ENCODE measurements at regions not wholly inside any gene's neighbourhood (a gene's known extent, or its start where the extent isn't known, plus 50 kb on each side); places are given as distances from the start of the nearest gene placed in this dataset.

DNA sequence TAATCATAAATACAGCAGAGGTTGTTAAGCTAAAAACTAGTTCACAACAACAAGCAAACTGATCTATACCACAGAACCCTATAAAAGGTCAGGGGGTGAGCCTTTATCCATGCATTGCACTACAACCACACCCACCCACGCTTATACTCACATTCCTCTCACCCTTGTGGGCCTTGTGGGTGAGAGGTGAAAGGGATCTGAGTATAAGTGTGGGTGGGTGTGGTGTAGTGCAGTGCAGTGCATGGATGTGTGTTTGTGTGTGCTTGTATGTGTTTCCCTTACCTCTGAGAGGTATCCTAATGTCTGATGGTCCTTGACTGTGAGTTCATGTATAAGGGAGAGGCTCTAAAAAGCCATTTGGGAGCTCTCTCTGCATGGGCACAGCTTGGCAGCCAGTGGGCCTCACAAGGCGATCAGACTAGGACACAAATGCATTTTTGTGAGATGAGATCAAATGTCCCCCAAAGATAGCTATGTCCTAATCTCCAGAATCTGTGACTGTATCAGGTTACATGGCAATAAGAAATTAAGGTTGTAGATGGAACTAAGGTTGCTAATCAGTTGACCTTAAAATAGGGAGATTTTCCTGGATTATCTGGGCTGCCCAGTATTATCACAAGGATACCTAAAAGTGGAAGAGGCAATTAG, 95.5 kb upstream of the DPT start:
- peak; percentile 48; the same call in 1 of the 2 replicates for TF ChIP-seq SPI1 (IDR thresholded peaks at IDR 0.05; ENCODE audit: low read depth, low read length)
- TF ChIP-seq TAF1 (IDR thresholded peaks at IDR 0.05; ENCODE audit: low read depth, low read length): no peak
- TF ChIP-seq POLR2A (IDR thresholded peaks at IDR 0.05; ENCODE audit: low read depth, low read length): no peak
- no peak for TF ChIP-seq POLR2AphosphoS5 (IDR thresholded peaks at IDR 0.05; ENCODE audit: low read depth, low read length)
- no peak for TF ChIP-seq PAX5 (IDR thresholded peaks at IDR 0.05; ENCODE audit: insufficient read depth, low read length, severe bottlenecking)
- FAIRE-seq (peak; percentile 78), DNase-seq (ENCODE audit: insufficient read length, low spot score) (no peak)

DNA sequence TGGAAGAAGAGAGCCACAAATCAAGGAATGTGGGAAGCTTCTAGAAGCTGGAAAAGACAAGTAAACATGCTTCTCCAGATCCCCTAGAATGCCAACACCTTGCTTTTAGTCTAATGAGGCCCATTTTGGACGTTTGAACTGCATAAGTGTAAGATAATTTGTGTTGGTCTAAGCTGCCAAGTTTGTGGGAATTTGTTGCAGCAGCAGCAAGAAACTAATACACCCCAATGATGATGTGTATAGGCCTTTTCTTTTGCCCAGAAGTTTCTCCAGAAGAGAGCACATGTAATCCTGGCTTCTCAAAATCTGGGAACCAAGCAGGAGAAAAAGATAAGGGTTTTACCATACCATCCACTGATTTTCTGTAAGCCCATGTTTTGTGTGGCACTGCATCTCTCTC, 96.1 kb upstream of the DPT start:
- no peak for DNase-seq (ENCODE audit: insufficient read length, low spot score)
- no peak for FAIRE-seq
- TF ChIP-seq POU2F2 (IDR thresholded peaks at IDR 0.05; ENCODE audit: low read depth, low read length): no peak
- TF ChIP-seq PAX5 (IDR thresholded peaks at IDR 0.05; ENCODE audit: insufficient read depth, low read length, severe bottlenecking): no peak
- no peak for TF ChIP-seq SPI1 (IDR thresholded peaks at IDR 0.05; ENCODE audit: low read depth, low read length)
- TF ChIP-seq POLR2AphosphoS5 (IDR thresholded peaks at IDR 0.05; ENCODE audit: low read depth, low read length): no peak
- TF ChIP-seq TAF1 (IDR thresholded peaks at IDR 0.05; ENCODE audit: low read depth, low read length): no peak
- no peak for TF ChIP-seq POLR2A (IDR thresholded peaks at IDR 0.05; ENCODE audit: low read depth, low read length)

DNA sequence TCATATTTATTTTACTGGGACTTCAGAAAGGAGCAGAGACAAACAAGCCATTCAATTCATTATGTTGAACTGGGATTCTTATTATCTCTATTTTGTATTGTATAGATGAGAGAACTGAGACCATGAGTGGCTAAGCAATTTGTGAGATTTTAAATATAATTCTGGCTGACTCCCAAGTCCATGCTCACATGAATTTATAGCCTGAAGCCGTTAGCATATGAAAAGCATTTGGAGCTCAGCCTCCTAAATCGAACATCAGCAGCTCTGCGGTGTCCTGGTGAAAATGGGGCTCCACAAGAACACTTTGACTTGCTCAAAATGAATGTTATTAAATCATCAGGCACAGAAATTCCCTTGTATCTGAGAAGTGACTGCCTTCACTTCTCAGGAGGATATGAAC, 96.8 kb upstream of the DPT start:
- no peak for FAIRE-seq
- DNase-seq (ENCODE audit: insufficient read length, low spot score): no peak

DNA sequence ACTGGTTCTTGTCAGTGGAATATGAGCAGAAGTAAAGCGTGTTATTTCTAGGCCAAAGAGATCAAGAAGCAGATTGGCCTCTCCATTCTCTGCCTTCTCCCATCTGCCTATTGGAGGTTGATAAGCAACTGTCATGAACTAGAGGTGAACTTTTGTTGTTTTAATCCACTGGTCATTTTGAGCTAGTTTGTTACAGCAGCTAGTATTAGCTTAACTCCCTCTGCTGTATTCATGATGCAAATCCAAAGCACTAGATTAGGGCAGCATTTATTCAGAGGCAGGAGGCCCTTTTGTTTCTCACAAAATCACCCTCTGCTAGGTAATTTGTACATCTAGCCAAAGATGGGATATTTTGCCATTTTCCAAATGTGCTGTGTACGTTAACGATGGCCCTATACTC, 97.3 kb upstream of the DPT start:
- DNase-seq (ENCODE audit: insufficient read length, low spot score) (no peak), FAIRE-seq (no peak)
- TF ChIP-seq POU2F2 (IDR thresholded peaks at IDR 0.05; ENCODE audit: low read depth, low read length): no peak
- no peak for TF ChIP-seq POLR2A (IDR thresholded peaks at IDR 0.05; ENCODE audit: low read depth, low read length)
- no peak for TF ChIP-seq SPI1 (IDR thresholded peaks at IDR 0.05; ENCODE audit: low read depth, low read length)
- TF ChIP-seq PAX5 (IDR thresholded peaks at IDR 0.05; ENCODE audit: insufficient read depth, low read length, severe bottlenecking): no peak
- no peak for TF ChIP-seq POLR2AphosphoS5 (IDR thresholded peaks at IDR 0.05; ENCODE audit: low read depth, low read length)
- TF ChIP-seq TAF1 (IDR thresholded peaks at IDR 0.05; ENCODE audit: low read depth, low read length): no peak

More for the DNA sequence above, 96.8 kb upstream of the DPT start:
- TF ChIP-seq PAX5 (IDR thresholded peaks at IDR 0.05; ENCODE audit: insufficient read depth, low read length, severe bottlenecking) (no peak), SPI1 (IDR thresholded peaks at IDR 0.05; ENCODE audit: low read depth, low read length) (no peak), TAF1 (IDR thresholded peaks at IDR 0.05; ENCODE audit: low read depth, low read length) (no peak), POU2F2 (IDR thresholded peaks at IDR 0.05; ENCODE audit: low read depth, low read length) (no peak), POLR2A (IDR thresholded peaks at IDR 0.05; ENCODE audit: low read depth, low read length) (no peak), POLR2AphosphoS5 (IDR thresholded peaks at IDR 0.05; ENCODE audit: low read depth, low read length) (no peak)

DNA sequence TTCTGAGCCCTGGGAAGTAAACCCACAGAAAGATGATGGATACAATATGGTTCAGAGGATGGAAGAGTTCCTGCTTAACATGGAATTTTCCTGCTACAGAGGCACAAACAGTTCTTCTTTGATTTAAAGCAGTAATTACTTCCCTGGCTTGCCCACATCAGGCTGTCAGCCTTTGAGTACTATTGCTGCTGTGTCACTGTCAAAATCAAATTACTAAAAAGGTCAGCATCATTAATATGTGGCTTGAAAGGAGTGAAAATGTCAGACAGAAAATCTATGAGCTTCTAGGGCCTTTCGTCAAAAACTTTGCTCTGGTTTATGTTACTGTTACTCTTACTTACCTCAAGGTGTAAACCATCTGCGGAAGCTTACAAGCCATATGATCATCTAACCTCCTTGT, 98.6 kb upstream of the DPT start:
- DNase-seq (ENCODE audit: insufficient read length, low spot score) (no peak), FAIRE-seq (no peak)
- TF ChIP-seq POLR2A (IDR thresholded peaks at IDR 0.05; ENCODE audit: low read depth, low read length) (no peak), POU2F2 (IDR thresholded peaks at IDR 0.05; ENCODE audit: low read depth, low read length) (no peak), SPI1 (IDR thresholded peaks at IDR 0.05; ENCODE audit: low read depth, low read length) (no peak), POLR2AphosphoS5 (IDR thresholded peaks at IDR 0.05; ENCODE audit: low read depth, low read length) (no peak)

DNA sequence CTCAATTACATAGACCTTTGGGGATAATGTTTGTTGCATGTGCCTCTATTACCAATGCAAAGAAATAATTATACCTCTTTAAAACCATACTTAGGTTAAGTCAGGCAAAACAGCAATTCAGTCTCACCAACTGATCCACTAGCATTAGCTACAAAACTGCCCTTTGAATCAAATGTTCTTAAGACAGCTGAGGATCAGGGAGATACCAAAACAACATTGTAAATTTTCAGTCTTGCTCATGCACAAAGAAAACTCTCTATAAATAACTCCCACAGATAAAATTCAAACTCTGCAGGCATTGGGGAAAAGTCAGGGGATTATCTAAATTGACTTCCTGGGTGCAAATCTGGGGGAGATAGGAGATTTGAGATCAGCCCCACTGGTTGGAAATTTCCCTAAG, 100.9 kb upstream of the DPT start:
- DNase-seq (ENCODE audit: insufficient read length, low spot score) (no peak), FAIRE-seq (no peak)
- TF ChIP-seq POLR2AphosphoS5 (IDR thresholded peaks at IDR 0.05; ENCODE audit: low read depth, low read length) (no peak), POU2F2 (IDR thresholded peaks at IDR 0.05; ENCODE audit: low read depth, low read length) (no peak), TAF1 (IDR thresholded peaks at IDR 0.05; ENCODE audit: low read depth, low read length) (no peak), PAX5 (IDR thresholded peaks at IDR 0.05; ENCODE audit: insufficient read depth, low read length, severe bottlenecking) (no peak), SPI1 (IDR thresholded peaks at IDR 0.05; ENCODE audit: low read depth, low read length) (no peak), POLR2A (IDR thresholded peaks at IDR 0.05; ENCODE audit: low read depth, low read length) (no peak)

DNA sequence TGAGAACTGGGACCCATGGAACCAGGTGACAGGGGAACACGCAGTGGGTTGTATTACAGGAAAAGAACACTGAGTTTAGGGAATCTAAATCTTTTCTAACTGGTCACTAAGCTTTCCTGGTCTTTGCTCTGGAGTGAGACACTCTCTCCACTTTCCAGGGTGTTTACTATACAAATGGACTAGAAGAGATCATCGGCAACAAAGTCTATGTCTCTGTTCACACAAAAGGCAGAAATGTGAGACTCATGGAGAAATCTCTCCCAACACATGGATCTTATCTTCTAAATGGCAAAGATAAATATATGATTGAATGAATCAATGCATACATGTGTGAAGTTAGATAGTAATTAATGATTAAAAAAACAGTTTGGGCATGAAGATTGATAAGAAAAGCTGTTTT, 101.6 kb upstream of the DPT start:
- DNase-seq (ENCODE audit: insufficient read length, low spot score) (no peak), FAIRE-seq (no peak)
- no peak for TF ChIP-seq POU2F2 (IDR thresholded peaks at IDR 0.05; ENCODE audit: low read depth, low read length)
- no peak for TF ChIP-seq SPI1 (IDR thresholded peaks at IDR 0.05; ENCODE audit: low read depth, low read length)
- no peak for TF ChIP-seq PAX5 (IDR thresholded peaks at IDR 0.05; ENCODE audit: insufficient read depth, low read length, severe bottlenecking)
- TF ChIP-seq TAF1 (IDR thresholded peaks at IDR 0.05; ENCODE audit: low read depth, low read length): no peak
- TF ChIP-seq POLR2AphosphoS5 (IDR thresholded peaks at IDR 0.05; ENCODE audit: low read depth, low read length): no peak
- TF ChIP-seq POLR2A (IDR thresholded peaks at IDR 0.05; ENCODE audit: low read depth, low read length): no peak

DNA sequence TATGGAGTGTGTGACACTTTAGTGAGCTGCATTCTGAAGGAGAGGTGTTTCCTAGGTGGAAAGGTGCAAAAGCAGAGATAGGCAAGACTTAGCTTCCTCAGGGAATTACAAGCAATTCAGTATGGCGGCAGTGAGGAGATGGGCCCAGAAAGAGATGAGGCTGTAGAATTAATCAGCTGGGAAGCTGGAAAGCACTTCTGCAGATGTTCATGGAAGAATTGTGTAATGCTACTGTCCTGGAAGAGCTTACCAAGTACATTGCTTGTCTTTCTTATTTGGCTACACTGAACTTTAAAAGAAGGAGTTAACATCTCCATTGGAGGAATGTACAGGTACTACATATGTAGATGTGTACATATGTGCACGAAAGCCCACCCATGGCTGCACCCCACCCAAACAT, 103.7 kb upstream of the DPT start:
- FAIRE-seq (no peak), DNase-seq (ENCODE audit: insufficient read length, low spot score) (no peak)
- no peak for TF ChIP-seq POU2F2 (IDR thresholded peaks at IDR 0.05; ENCODE audit: low read depth, low read length)
- TF ChIP-seq POLR2A (IDR thresholded peaks at IDR 0.05; ENCODE audit: low read depth, low read length): no peak
- TF ChIP-seq TAF1 (IDR thresholded peaks at IDR 0.05; ENCODE audit: low read depth, low read length): no peak
- TF ChIP-seq SPI1 (IDR thresholded peaks at IDR 0.05; ENCODE audit: low read depth, low read length): no peak
- no peak for TF ChIP-seq POLR2AphosphoS5 (IDR thresholded peaks at IDR 0.05; ENCODE audit: low read depth, low read length)

DNA sequence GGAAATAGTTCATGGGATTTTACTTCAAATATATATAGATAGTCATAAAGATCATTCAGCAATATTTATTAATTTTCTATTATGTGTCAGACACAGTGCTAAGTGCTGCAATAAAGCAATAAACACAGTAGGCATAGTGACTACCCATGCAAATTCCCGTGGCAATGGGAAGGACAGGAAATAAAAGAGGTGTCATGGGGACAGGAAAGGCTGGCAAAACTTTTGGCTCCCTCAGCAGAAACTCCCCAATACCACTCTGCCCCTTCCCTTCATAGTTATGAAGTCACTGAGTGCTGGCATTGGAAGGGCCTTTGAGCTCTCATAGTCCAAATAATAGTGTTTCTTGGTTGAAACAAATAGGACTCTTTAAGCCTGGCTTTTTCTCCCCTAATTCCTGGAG, 104.4 kb upstream of the DPT start:
- FAIRE-seq (no peak), DNase-seq (ENCODE audit: insufficient read length, low spot score) (no peak)
- TF ChIP-seq POU2F2 (IDR thresholded peaks at IDR 0.05; ENCODE audit: low read depth, low read length): no peak

DNA sequence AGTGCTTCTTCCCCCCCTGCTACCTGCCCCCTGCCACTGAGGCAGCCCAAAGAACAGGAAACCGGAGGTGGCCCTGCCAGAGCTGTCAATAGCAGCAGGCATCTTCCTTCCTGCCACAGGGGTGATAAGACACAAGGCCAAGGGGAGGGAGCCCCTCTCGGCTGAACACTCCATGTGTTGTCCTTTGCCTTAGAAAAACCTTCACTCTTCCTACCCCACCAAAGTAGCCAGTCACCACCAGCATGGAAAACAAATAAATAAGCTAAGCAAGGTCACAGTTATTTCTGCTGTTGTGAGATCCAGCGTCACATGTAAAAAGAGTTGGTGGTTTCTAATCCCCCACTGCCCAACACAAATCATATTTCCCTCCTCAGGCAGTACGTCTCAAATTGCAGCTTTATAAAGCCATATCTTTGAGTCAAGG, 104.8 kb upstream of the DPT start:
- TF ChIP-seq POLR2AphosphoS5 (IDR thresholded peaks at IDR 0.05; ENCODE audit: low read depth, low read length) (no peak), POLR2A (IDR thresholded peaks at IDR 0.05; ENCODE audit: low read depth, low read length) (no peak), POU2F2 (IDR thresholded peaks at IDR 0.05; ENCODE audit: low read depth, low read length) (no peak), PAX5 (IDR thresholded peaks at IDR 0.05; ENCODE audit: insufficient read depth, low read length, severe bottlenecking) (no peak), SPI1 (IDR thresholded peaks at IDR 0.05; ENCODE audit: low read depth, low read length) (no peak), TAF1 (IDR thresholded peaks at IDR 0.05; ENCODE audit: low read depth, low read length) (no peak)
- no peak for DNase-seq (ENCODE audit: insufficient read length, low spot score)
- FAIRE-seq: no peak
